HEK293 (cell line): ENCODE measurements at regions not wholly inside any gene's neighbourhood (a gene's known extent, or its start where the extent isn't known, plus 50 kb on each side); places are given as distances from the start of the nearest gene placed in this dataset.

Experiments
- ZBTB26 ChIP-seq: fragments of 450-650 bp; formaldehyde crosslinking; optimal IDR thresholded peaks from 2 replicates; pipeline ENCODE3; 2016; ENCODE audit warnings: missing biosample characterization, mild to moderate bottlenecking, missing genetic modification characterization
- ZNF157 ChIP-seq: fragments of 450-650 bp; formaldehyde crosslinking; IDR thresholded peaks from 2 replicates; pipeline ENCODE4 v1.5.1; 2016; ENCODE audit warnings: missing biosample characterization, missing genetic modification characterization
- ZNF792 ChIP-seq: fragments of 450-650 bp; formaldehyde crosslinking; IDR thresholded peaks from 2 replicates; pipeline ENCODE4 v1.5.1; 2016; ENCODE audit warnings: missing biosample characterization, missing genetic modification characterization

GRCh38 chr17:70736375-70736957, 567.1 kb downstream of the KCNJ2 start:
- no peak for TF ChIP-seq ZBTB26 (tag by site-specific recombination)
- TF ChIP-seq ZNF157 = no peak
- no peak for TF ChIP-seq ZNF792 (tag by site-specific recombination)
